Spleen (tissue), 11 donors: ENCODE measurements at regions not wholly inside any gene's neighbourhood (a gene's known extent, or its start where the extent isn't known, plus 50 kb on each side); places are given as distances from the start of the nearest gene placed in this dataset.

Experiments used
- DNase-seq: peaks from one replicate; pipeline ENCODE4 v3.0.0-alpha.2; 2020
- H3K27ac ChIP-seq, 8 donors: fragments of 200-600 bp; sonication (generic) in 7 of 8; 1 replicate in 4 of 8; 2 replicates in 4 of 8; pipeline versions ENCODE4 v1.5.0 to v1.8.0; 2016 to 2021; ENCODE audit warnings: inconsistent platforms in 4 of 8, mild to moderate bottlenecking in 4 of 8, moderate library complexity in 1 of 8
- H3K27me3 ChIP-seq, 7 donors: fragments of 200-600 bp; sonication (generic) in 6 of 7; replicated peaks in 1 of 7; 1 replicate in 4 of 7; 2 replicates in 3 of 7; pipeline versions ENCODE4 v1.5.0 to v1.8.0; 2016 to 2021; ENCODE audit warnings: inconsistent platforms in 3 of 7, mild to moderate bottlenecking in 1 of 7
- H3K36me3 ChIP-seq, 6 donors: fragments of 200-600 bp; sonication (generic) in 5 of 6; 1 replicate in 4 of 6; 2 replicates in 2 of 6; pipeline versions ENCODE4 v1.5.0 to v1.8.0; 2016 to 2021; ENCODE audit warnings: inconsistent platforms in 2 of 6
- H3K4me1 ChIP-seq, 6 donors: fragments of 200-600 bp; sonication (generic) in 5 of 6; 1 replicate in 3 of 6; 2 replicates in 3 of 6; pipeline versions ENCODE4 v1.5.0 to v1.8.0; 2016 to 2021; ENCODE audit warnings: inconsistent platforms in 3 of 6
- H3K4me3 ChIP-seq, 8 donors: fragments of 200-600 bp; sonication (generic) in 7 of 8; 1 replicate in 4 of 8; 2 replicates in 4 of 8; pipeline versions ENCODE4 v1.5.0 to v1.8.0; 2016 to 2021; ENCODE audit warnings: inconsistent platforms in 4 of 8, mild to moderate bottlenecking in 4 of 8, moderate library complexity in 2 of 8
- H3K9me3 ChIP-seq, 8 donors: fragments of 200-600 bp; sonication (generic) in 7 of 8; 1 replicate in 4 of 8; 2 replicates in 4 of 8; pipeline versions ENCODE4 v1.5.0 to v1.8.0; 2016 to 2021; ENCODE audit warnings: inconsistent platforms in 4 of 8
- CTCF ChIP-seq, 11 experiments: fragments of 200-600 bp in 7 of 11; fragments of 450-650 bp in 4 of 11; sonication (generic) in 4 of 11; IDR thresholded peaks in 8 of 11; conservative IDR thresholded peaks in 3 of 11; 1 replicate in 7 of 11; 2 replicates in 4 of 11; pipeline versions ENCODE4 v1.4.0 to v1.8.0; 2016 to 2021; ENCODE audit warnings: antibody characterized with exemption in 11 of 11, inconsistent platforms in 4 of 11, mild to moderate bottlenecking in 1 of 11
- POLR2A ChIP-seq, 3 donors: fragments of 450-650 bp; IDR thresholded peaks; one replicate each; pipeline ENCODE4 v1.5.1; 2017; ENCODE audit warnings: antibody characterized with exemption in 3 of 3, mild to moderate bottlenecking in 1 of 3
- POLR2AphosphoS5 ChIP-seq, 3 donors: sonication (generic); formaldehyde crosslinking; IDR thresholded peaks; one replicate each; pipeline ENCODE4 v1.5.1; 2017; ENCODE audit warnings: antibody characterized with exemption in 3 of 3
- WGBS, 5 donors: extraction: QIAGEN DNeasy Blood & Tissue Kit in 3 of 5; methylation state at CpG; one replicate each; pipeline versions ENCODE4 v1.1.5 to v1.1.7; 2013 to 2018; 5-methylcytosine and 5-hydroxymethylcytosine counted together
- intact Hi-C: fragments of 100-400 bp; cut with DNase I; formaldehyde crosslinking; loops from one replicate; pipeline ENCODE4 v1.15.0; 2023; ENCODE audit warnings: low total_unique reads
- donor health status: healthy with polysubstance abuse.
- donor health status: DM: no; HTN: no; CAD: no; lungs with moderate emphysema.
- donor health status: DM: no; HTN: no; CAD: no.
- donor health status: Bipolar disorder and iron deficiency.
- donor health status: healthy.
- donor health status: DM: no; HTN: no; CAD: no.
- donor health status: DM: yes; HTN: yes; CAD: no.

GRCh38 chr15:85925649-85926237, 131.0 kb upstream of the KLHL25 start:
- intact Hi-C loops: no loop called here
- WGBS, 5 donors: 60 to 73% (median 69%) methylated on average over 8 of the region's 8 CpGs
- TF ChIP-seq POLR2A (IDR thresholded peaks at IDR 0.05): no peak
- TF ChIP-seq CTCF (IDR thresholded peaks at IDR 0.05 in 8 of 11, conservative IDR thresholded peaks at IDR 0.05 in 3 of 11): no peak
- TF ChIP-seq POLR2AphosphoS5 (IDR thresholded peaks at IDR 0.05): no peak

GRCh38 chr15:85926834-85927233, 132.1 kb upstream of the KLHL25 start:
- 54 to 83% (median 72%) methylated on average over 1 of the region's 1 CpG for WGBS, 5 donors
- Histone ChIP-seq H3K9me3 (no peaks in the 10 kb centered on the region), H3K4me3 (no peak overlapping the region), H3K4me1 (peaks cover 0 to 6% (median 0%) of the 10 kb centered on the region in 6 donors), H3K27me3 (peaks cover 0 to 6% (median 0%) of the 10 kb centered on the region in 7 donors), H3K36me3 (no peaks in the 10 kb centered on the region), H3K27ac (no peak overlapping the region)
- TF ChIP-seq POLR2A (IDR thresholded peaks at IDR 0.05) (no peak), CTCF (IDR thresholded peaks at IDR 0.05 in 8 of 11, conservative IDR thresholded peaks at IDR 0.05 in 3 of 11) (no peak), POLR2AphosphoS5 (IDR thresholded peaks at IDR 0.05) (no peak)
- no peak for DNase-seq
- intact Hi-C loops: no loop called here

More at GRCh38 chr15:85925649-85926237, 131.0 kb upstream of the KLHL25 start:
- no peak overlapping the region for H3K27ac ChIP-seq
- H3K27me3 ChIP-seq: peaks cover 0 to 5% (median 0%) of the 10 kb centered on the region in 7 donors
- no peak overlapping the region for H3K4me3 ChIP-seq
- no peaks in the 10 kb centered on the region for H3K9me3 ChIP-seq
- H3K36me3 ChIP-seq: no peaks in the 10 kb centered on the region
- DNase-seq: no peak
- peaks cover 0 to 6% (median 0%) of the 10 kb centered on the region in 6 donors for H3K4me1 ChIP-seq

GRCh38 chr15:85927931-85928537, 133.3 kb upstream of the KLHL25 start:
- WGBS, 5 donors: 7 to 16% (median 8%) methylated on average over 2 of the region's 2 CpGs
- peaks cover 0 to 6% (median 0%) of the 10 kb centered on the region in 7 donors for H3K27me3 ChIP-seq
- no peak overlapping the region for H3K27ac ChIP-seq
- H3K36me3 ChIP-seq: no peaks in the 10 kb centered on the region
- H3K4me3 ChIP-seq: no peak overlapping the region
- no peaks in the 10 kb centered on the region for H3K9me3 ChIP-seq
- H3K4me1 ChIP-seq: peaks cover 0 to 6% (median 0%) of the 10 kb centered on the region in 6 donors
- intact Hi-C loops: no loop called here
- TF ChIP-seq POLR2AphosphoS5 (IDR thresholded peaks at IDR 0.05): no peak
- TF ChIP-seq CTCF (IDR thresholded peaks at IDR 0.05 in 8 of 11, conservative IDR thresholded peaks at IDR 0.05 in 3 of 11): no peak
- TF ChIP-seq POLR2A (IDR thresholded peaks at IDR 0.05): no peak
- no peak for DNase-seq

DNA sequence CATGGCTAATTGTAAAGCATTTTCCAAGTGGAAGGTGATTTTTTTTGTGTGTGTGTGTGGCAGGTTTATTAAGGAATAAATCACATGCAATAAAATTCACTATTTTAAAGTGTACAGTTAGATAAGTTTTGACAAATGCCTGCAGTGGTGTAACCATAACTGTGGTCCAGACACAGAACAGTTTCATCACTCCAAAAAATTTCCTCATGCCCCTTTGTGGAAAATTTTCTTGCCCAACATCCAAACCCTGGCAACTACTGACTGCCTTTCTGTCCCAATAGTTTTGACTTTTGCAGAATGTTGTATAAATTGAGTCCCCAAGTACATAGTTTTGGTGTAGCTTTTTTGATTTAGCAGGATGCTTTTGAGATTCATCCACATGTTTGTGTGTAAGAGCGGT, 135.1 kb upstream of the KLHL25 start:
- DNase-seq: no peak
- intact Hi-C loops: no loop called here
- Histone ChIP-seq H3K9me3 (no peaks in the 10 kb centered on the region), H3K4me3 (no peak overlapping the region), H3K36me3 (no peaks in the 10 kb centered on the region), H3K27ac (no peak overlapping the region), H3K4me1 (peaks cover 0 to 6% (median 0%) of the 10 kb centered on the region in 6 donors), H3K27me3 (peaks cover 0 to 6% (median 0%) of the 10 kb centered on the region in 7 donors)
- WGBS, 5 donors: 89 to 100% (median 93%) methylated on average over 1 of the region's 1 CpG
- no peak for TF ChIP-seq POLR2AphosphoS5 (IDR thresholded peaks at IDR 0.05)
- no peak for TF ChIP-seq POLR2A (IDR thresholded peaks at IDR 0.05)
- TF ChIP-seq CTCF (IDR thresholded peaks at IDR 0.05 in 8 of 11, conservative IDR thresholded peaks at IDR 0.05 in 3 of 11): no peak
